ENCODE measurements at regions not wholly inside any gene's neighbourhood (a gene's known extent, or its start where the extent isn't known, plus 50 kb on each side); places are given as distances from the start of the nearest gene placed in this dataset.

DNA sequence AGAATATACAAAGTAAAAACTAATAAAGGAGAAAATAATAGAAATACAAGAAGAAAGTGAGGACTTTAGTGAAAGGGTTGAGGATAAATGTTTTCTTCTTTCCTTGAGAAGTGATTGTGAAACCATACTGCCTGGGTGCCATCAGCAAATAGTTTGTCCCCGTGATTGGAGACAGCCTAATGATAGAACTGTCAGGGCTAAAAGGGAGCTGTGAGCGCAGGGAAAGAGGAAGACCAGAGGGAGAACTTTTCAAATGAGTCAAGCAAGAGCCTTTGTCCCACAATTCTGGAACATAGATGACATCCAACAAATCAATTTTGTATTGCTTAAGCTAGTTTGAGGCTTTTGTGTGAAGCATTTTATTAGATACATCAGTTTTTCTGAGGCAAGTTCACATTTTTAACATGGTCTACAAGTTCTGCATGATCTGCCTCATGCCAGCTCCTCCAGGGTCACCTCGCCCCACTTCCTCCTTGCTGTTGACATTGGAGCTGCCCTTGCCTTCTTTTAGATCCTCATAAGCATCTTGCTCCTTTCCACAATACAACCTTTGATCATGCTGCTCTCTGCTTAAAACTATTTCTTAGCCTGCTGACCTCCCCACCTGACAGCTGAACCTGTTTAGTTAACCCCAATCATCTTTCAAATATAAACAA lies 213.4 kb upstream of the REG3G start:
- Histone ChIP-seq H3K9ac (ENCODE audit: low read depth, low read length) (no peak overlapping the region), H3K14ac (replicated peaks; ENCODE audit: low read depth, low read length) (no peak overlapping the region), H2AK9ac (replicated peaks; ENCODE audit: low read depth, low read length, poor library complexity) (no peak overlapping the region), H4K5ac (ENCODE audit: low read depth, low read length) (no peak overlapping the region), H3K9me3 (ENCODE audit: control insufficient read depth, insufficient read depth, low read length) (no peaks in the 10 kb centered on the region; the same call in 1 of the 2 replicates), H3K23ac (ENCODE audit: low read depth, low read length) (no peak overlapping the region), H3K4me1 (ENCODE audit: control insufficient read depth, insufficient read depth, low read length) (no peaks in the 10 kb centered on the region), H3K4me2 (ENCODE audit: low read depth, low read length) (no peak overlapping the region), H3K56ac (ENCODE audit: extremely low read depth, insufficient read depth, low read length) (no peak overlapping the region), H3K4me3 (ENCODE audit: insufficient read depth, low read depth, low read length) (no peak overlapping the region), H2AFZ (replicated peaks; ENCODE audit: low read length, poor library complexity) (no peak overlapping the region), H2BK20ac (ENCODE audit: low read depth, low read length) (no peak overlapping the region), H4K91ac (ENCODE audit: insufficient read depth, low read depth, low read length) (no peak overlapping the region), H2AK5ac (ENCODE audit: low read depth, low read length) (no peak overlapping the region), H3K27me3 (ENCODE audit: control insufficient read depth, insufficient read depth, low read length) (no peaks in the 10 kb centered on the region), H4K20me1 (ENCODE audit: insufficient read depth, low read length) (no peaks in the 10 kb centered on the region), H2BK5ac (ENCODE audit: low read depth, low read length, poor library complexity, severe bottlenecking) (no peak overlapping the region), H3K36me3 (ENCODE audit: control insufficient read depth, insufficient read depth, low read length) (no peaks in the 10 kb centered on the region), H3K18ac (ENCODE audit: low read depth, low read length) (no peak overlapping the region), H2BK15ac (ENCODE audit: low read depth, low read length) (no peak overlapping the region), H4K8ac (ENCODE audit: low read depth in 2 of 2, low read length in 2 of 2) (no peak overlapping the region), H3K9me1 (ENCODE audit: insufficient read depth, low read length) (no peaks in the 10 kb centered on the region), H3K27ac (ENCODE audit: insufficient read depth, low read length) (no peak overlapping the region), H3K79me1 (ENCODE audit: low read depth in 1 of 2, low read length in 2 of 2) (no peaks in the 10 kb centered on the region), H2BK120ac (ENCODE audit: low read depth, low read length) (no peak overlapping the region), H3K4ac (ENCODE audit: low read depth, low read length) (no peak overlapping the region)
- TF ChIP-seq RCOR1 (IDR thresholded peaks at IDR 0.05; ENCODE audit: insufficient replicate concordance, low read length), result no peak
- TF ChIP-seq MAZ (IDR thresholded peaks at IDR 0.05; ENCODE audit: borderline replicate concordance, low read depth, low read length), result no peak
- no peak for TF ChIP-seq MXI1 (IDR thresholded peaks at IDR 0.05; ENCODE audit: borderline replicate concordance, low read depth, low read length)
- TF ChIP-seq POLR2A (IDR thresholded peaks at IDR 0.05; ENCODE audit: low read depth, low read length), result no peak
- TF ChIP-seq NFE2L2 (IDR thresholded peaks at IDR 0.05; ENCODE audit: low read depth, low read length), result no peak
- TF ChIP-seq ELK1 (IDR thresholded peaks at IDR 0.05; ENCODE audit: borderline replicate concordance, low read depth, low read length), result no peak
- no peak for TF ChIP-seq SMC3 (IDR thresholded peaks at IDR 0.05; ENCODE audit: low read depth, low read length)
- TF ChIP-seq CEBPB (IDR thresholded peaks at IDR 0.05; ENCODE audit: low read depth, low read length), result no peak
- no peak for DNase-seq
- in situ Hi-C loops (cut with MboI; ENCODE audit: low sequenced_read_pairs) (no loop called here), dilution Hi-C loops (cut with HindIII; ENCODE audit: low sequenced_read_pairs, unreplicated experiment) (no loop called here), intact Hi-C loops (cut with micrococcal nuclease) (no loop called here)
- WGBS, 2 experiments (ENCODE audit: extremely low coverage in 2 of 2, insufficient read length in 1 of 2), result 0% methylated on average over 1 of the region's 3 CpGs; no CpG with 5 or more reads in 1 of the 2 experiments
- ChIA-PET POLR2A (ENCODE audit: unreplicated experiment) (no interaction called here), CTCF (no interaction called here)
- no TSS peak for BruUV-seq (replicated peaks)
- no peak for ATAC-seq (ENCODE audit: low read depth)

Data from IMR-90 (cell line).